CD8-positive, alpha-beta memory T cell (primary cell): ENCODE measurements at regions not wholly inside any gene's neighbourhood (a gene's known extent, or its start where the extent isn't known, plus 50 kb on each side); places are given as distances from the start of the nearest gene placed in this dataset.

Source experiments
- CTCF ChIA-PET: fragments of 350-600 bp; sonication (Branson Sonifier 250); formaldehyde crosslinking; loops from one replicate; lab custom pipeline; 2021; ENCODE audit warnings: antibody characterized with exemption; lab: Charles Lee
- POLR2A ChIA-PET: fragments of 350-600 bp; sonication (Branson Sonifier 250); formaldehyde crosslinking; loops from one replicate; lab custom pipeline; 2021; ENCODE audit warnings: antibody characterized with exemption; lab: Charles Lee
- DNase-seq, 5 donors: peaks; one replicate each; pipeline versions ENCODE4 v3.0.0 to v3.0.0-alpha.2; 2020 to 2022; ENCODE audit warnings: mixed read lengths in 1 of 5
- H3K27ac ChIP-seq: one replicate; pipeline ENCODE4 v1.7.0; 2013; ENCODE audit warnings: low read depth, mild to moderate bottlenecking, low read length, moderate library complexity
- H3K27me3 ChIP-seq: 2 replicates; pipeline ENCODE4 v1.7.0; 2013; ENCODE audit warnings: low read length, mild to moderate bottlenecking; ENCODE audit not compliant: insufficient read depth, poor library complexity, severe bottlenecking
- H3K36me3 ChIP-seq: 2 replicates; pipeline ENCODE4 v1.7.0; 2013; ENCODE audit warnings: mild to moderate bottlenecking, low read length, moderate library complexity; ENCODE audit not compliant: insufficient read depth
- H3K4me1 ChIP-seq: 2 replicates; pipeline ENCODE4 v1.7.0; 2013; ENCODE audit warnings: mild to moderate bottlenecking, low read length, moderate library complexity; ENCODE audit not compliant: insufficient read depth
- H3K4me3 ChIP-seq: 2 replicates; pipeline ENCODE4 v1.7.0; 2013; ENCODE audit warnings: mild to moderate bottlenecking, low read length
- H3K9me3 ChIP-seq: 2 replicates; pipeline ENCODE4 v1.7.0; 2013; ENCODE audit warnings: mild to moderate bottlenecking, low read length
- H3K27ac Mint-ChIP-seq, 8 donors: one replicate each; pipeline ENCODE4 v1.8.0; 2020 to 2021; ENCODE audit warnings: mixed read lengths in 8 of 8, mild to moderate bottlenecking in 6 of 8, inconsistent platforms in 3 of 8, moderate library complexity in 3 of 8
- H3K27me3 Mint-ChIP-seq, 2 donors: one replicate each; pipeline ENCODE4 v1.8.0; 2020 to 2021; ENCODE audit warnings: mixed read lengths in 2 of 2, mild to moderate bottlenecking in 1 of 2, moderate library complexity in 1 of 2
- H3K36me3 Mint-ChIP-seq, 3 donors: one replicate each; pipeline ENCODE4 v1.8.0; 2020 to 2021; ENCODE audit warnings: mixed read lengths in 3 of 3, inconsistent platforms in 1 of 3, mild to moderate bottlenecking in 1 of 3
- H3K4me1 Mint-ChIP-seq, 3 donors: one replicate each; pipeline ENCODE4 v1.8.0; 2020 to 2021; ENCODE audit warnings: mixed read lengths in 3 of 3, inconsistent platforms in 1 of 3, mild to moderate bottlenecking in 1 of 3
- H3K4me3 Mint-ChIP-seq, 7 donors: one replicate each; pipeline ENCODE4 v1.8.0; 2020 to 2021; ENCODE audit warnings: mixed read lengths in 7 of 7, mild to moderate bottlenecking in 6 of 7, moderate library complexity in 4 of 7, inconsistent platforms in 2 of 7
- H3K9me3 Mint-ChIP-seq, 5 donors: one replicate each; pipeline ENCODE4 v1.8.0; 2020 to 2022; ENCODE audit warnings: mixed read lengths in 5 of 5, mild to moderate bottlenecking in 3 of 5, moderate library complexity in 2 of 5, inconsistent platforms in 1 of 5

DNA sequence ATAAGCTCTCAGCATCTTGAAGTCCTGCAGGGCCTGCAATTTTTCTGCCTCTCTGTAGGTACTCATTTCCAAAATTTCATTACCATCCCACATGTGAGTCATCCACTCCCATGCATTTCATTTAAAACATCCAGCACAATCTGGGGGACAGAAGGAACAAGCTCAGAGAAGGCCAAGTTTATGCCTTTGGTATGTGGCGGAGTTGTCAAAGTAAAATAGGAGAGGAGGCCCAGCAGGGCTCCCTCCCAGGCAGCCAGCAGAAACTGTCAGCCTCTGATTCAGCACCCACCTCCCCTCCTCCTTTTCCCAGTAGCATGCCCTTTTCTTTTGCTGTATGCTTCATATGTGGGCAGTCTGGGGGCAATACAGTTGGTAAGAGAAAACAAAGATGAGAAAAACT, 126.4 kb upstream of the ZNF366 start:
- H3K27ac ChIP-seq = no peak overlapping the region
- H3K4me1 Mint-ChIP-seq = no peaks in the 10 kb centered on the region
- no peaks in the 10 kb centered on the region for H3K27me3 ChIP-seq
- no peaks in the 10 kb centered on the region for H3K9me3 Mint-ChIP-seq
- H3K4me1 ChIP-seq = no peaks in the 10 kb centered on the region
- H3K4me3 Mint-ChIP-seq = no peak overlapping the region
- no peaks in the 10 kb centered on the region for H3K36me3 Mint-ChIP-seq
- no peaks in the 10 kb centered on the region for H3K9me3 ChIP-seq
- ChIA-PET POLR2A (no interaction called here), CTCF (no interaction called here)
- DNase-seq = no peak
- peaks cover 4 to 21% of the 10 kb centered on the region in 2 donors for H3K27me3 Mint-ChIP-seq
- H3K36me3 ChIP-seq = no peaks in the 10 kb centered on the region
- peak overlapping the region in 1 of 8 donors; percentile 47 for H3K27ac Mint-ChIP-seq
- H3K4me3 ChIP-seq = no peak overlapping the region

DNA sequence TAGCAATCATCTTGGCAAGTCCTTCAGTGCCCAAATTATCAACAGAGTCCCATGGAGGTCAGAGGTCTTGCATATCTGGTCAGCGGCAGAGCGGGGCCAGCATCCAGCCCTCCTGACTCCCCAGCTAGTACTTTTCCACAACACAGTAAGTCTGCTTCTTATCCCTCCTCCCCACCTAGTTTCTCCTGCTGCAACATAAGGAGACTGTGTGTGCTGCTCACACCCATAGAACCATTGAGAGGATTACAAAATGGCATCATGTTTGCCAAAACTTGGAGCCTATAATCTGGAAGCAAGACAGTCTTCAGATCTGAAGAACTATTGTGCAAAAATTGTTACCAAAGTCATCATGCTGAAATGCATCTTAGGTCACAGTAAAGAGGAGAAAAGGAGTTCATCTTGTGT, 125.8 kb upstream of the ZNF366 start:
- no peaks in the 10 kb centered on the region for H3K9me3 Mint-ChIP-seq
- peaks cover 4 to 21% of the 10 kb centered on the region in 2 donors for H3K27me3 Mint-ChIP-seq
- no peaks in the 10 kb centered on the region for H3K36me3 Mint-ChIP-seq
- H3K4me3 Mint-ChIP-seq = no peak overlapping the region
- H3K4me1 Mint-ChIP-seq = no peaks in the 10 kb centered on the region
- DNase-seq = no peak
- Histone ChIP-seq H3K9me3 (no peaks in the 10 kb centered on the region), H3K27me3 (no peaks in the 10 kb centered on the region), H3K4me3 (no peak overlapping the region), H3K36me3 (no peaks in the 10 kb centered on the region), H3K27ac (no peak overlapping the region), H3K4me1 (no peaks in the 10 kb centered on the region)
- ChIA-PET CTCF (no interaction called here), POLR2A (no interaction called here)
- H3K27ac Mint-ChIP-seq = no peak overlapping the region

GRCh38 chr5:72630721-72631120, 123.5 kb upstream of the ZNF366 start:
- Mint-ChIP-seq H3K27ac (no peak overlapping the region), H3K4me1 (no peaks in the 10 kb centered on the region), H3K9me3 (no peaks in the 10 kb centered on the region), H3K36me3 (no peaks in the 10 kb centered on the region), H3K27me3 (peaks cover 4 to 21% of the 10 kb centered on the region in 2 donors), H3K4me3 (no peak overlapping the region)
- no peaks in the 10 kb centered on the region for H3K9me3 ChIP-seq
- H3K4me1 ChIP-seq = no peaks in the 10 kb centered on the region
- ChIA-PET CTCF (interaction anchor here (1.0 kb wide), 1 partner anchor 15 kb away, joined by 3 read pairs; no protein-coding TSS in a partner anchor), POLR2A (no interaction called here)
- H3K4me3 ChIP-seq = no peak overlapping the region
- DNase-seq = no peak
- no peaks in the 10 kb centered on the region for H3K27me3 ChIP-seq
- no peaks in the 10 kb centered on the region for H3K36me3 ChIP-seq
- no peak overlapping the region for H3K27ac ChIP-seq

DNA sequence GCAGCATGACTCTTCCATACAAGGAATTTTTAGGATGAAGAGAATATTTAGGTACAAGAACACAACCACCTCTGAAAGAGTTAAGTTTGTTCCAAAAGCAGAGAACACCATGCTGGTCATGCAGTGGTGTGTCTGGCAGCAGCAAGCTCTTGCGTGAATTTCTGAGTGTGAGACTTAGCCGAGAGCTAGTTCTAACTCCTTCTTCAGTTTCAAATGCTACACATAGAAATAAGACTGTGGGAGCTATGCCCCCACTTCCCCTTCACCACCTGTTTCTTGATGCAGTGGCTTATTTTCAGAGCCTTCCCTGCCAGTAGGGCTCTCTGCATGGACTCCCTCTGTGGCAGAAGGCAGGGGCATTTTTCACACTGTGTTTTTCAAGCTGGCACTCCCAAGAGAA, 122.9 kb upstream of the ZNF366 start:
- H3K36me3 Mint-ChIP-seq = no peaks in the 10 kb centered on the region
- Histone ChIP-seq H3K4me1 (no peaks in the 10 kb centered on the region), H3K4me3 (no peak overlapping the region), H3K36me3 (no peaks in the 10 kb centered on the region), H3K27ac (no peak overlapping the region), H3K9me3 (no peaks in the 10 kb centered on the region), H3K27me3 (no peaks in the 10 kb centered on the region)
- POLR2A ChIA-PET = no interaction called here
- H3K9me3 Mint-ChIP-seq = no peaks in the 10 kb centered on the region
- H3K4me3 Mint-ChIP-seq = no peak overlapping the region
- peaks cover 4 to 18% of the 10 kb centered on the region in 2 donors for H3K27me3 Mint-ChIP-seq
- H3K27ac Mint-ChIP-seq = no peak overlapping the region
- DNase-seq = no peak
- CTCF ChIA-PET = interaction anchor here (1.0 kb wide), 1 partner anchor 14 kb away, joined by 3 read pairs; no protein-coding TSS in a partner anchor
- no peaks in the 10 kb centered on the region for H3K4me1 Mint-ChIP-seq

- H3K4me3 Mint-ChIP-seq = no peak overlapping the region
- no peaks in the 10 kb centered on the region for H3K36me3 ChIP-seq
These were observed 121.7 kb upstream of the ZNF366 start for GRCh38 chr5:72628771-72629371.

DNA sequence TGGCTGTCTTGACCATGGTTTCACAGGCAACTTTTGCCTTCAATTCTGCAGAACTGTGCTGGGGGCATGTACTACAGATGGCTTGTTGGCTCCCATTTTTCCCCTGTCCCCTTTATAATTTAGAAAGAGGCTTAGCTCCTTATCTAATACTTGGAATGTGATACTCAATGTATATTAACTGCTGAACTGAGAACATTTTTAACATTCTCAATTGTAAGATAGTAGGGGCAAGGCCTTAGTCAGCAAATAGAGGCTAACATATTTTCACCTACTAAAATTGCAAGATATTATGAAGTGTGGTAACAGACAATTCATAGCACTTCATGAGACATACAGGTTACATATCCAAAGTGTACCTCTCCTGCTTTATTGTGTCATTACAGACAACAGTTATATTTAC, 118.1 kb upstream of the ZNF366 start:
- Histone ChIP-seq H3K9me3 (no peaks in the 10 kb centered on the region), H3K36me3 (no peaks in the 10 kb centered on the region), H3K4me1 (no peaks in the 10 kb centered on the region), H3K27ac (no peak overlapping the region), H3K27me3 (no peaks in the 10 kb centered on the region), H3K4me3 (no peak overlapping the region)
- no peak overlapping the region for H3K4me3 Mint-ChIP-seq
- POLR2A ChIA-PET = no interaction called here
- CTCF ChIA-PET = no interaction called here
- no peak overlapping the region for H3K27ac Mint-ChIP-seq
- DNase-seq = no peak
- H3K36me3 Mint-ChIP-seq = no peaks in the 10 kb centered on the region
- no peaks in the 10 kb centered on the region for H3K9me3 Mint-ChIP-seq
- peaks cover 1 to 11% of the 10 kb centered on the region in 2 donors for H3K27me3 Mint-ChIP-seq
- no peaks in the 10 kb centered on the region for H3K4me1 Mint-ChIP-seq

More at GRCh38 chr5:72628771-72629371, 121.7 kb upstream of the ZNF366 start:
- POLR2A ChIA-PET = no interaction called here
- no peaks in the 10 kb centered on the region for H3K9me3 ChIP-seq
- no peaks in the 10 kb centered on the region for H3K27me3 ChIP-seq
- DNase-seq = no peak
- Mint-ChIP-seq H3K4me1 (no peaks in the 10 kb centered on the region), H3K9me3 (no peaks in the 10 kb centered on the region), H3K27ac (no peak overlapping the region), H3K36me3 (no peaks in the 10 kb centered on the region), H3K27me3 (peaks cover 4 to 14% of the 10 kb centered on the region in 2 donors)
- no peak overlapping the region for H3K27ac ChIP-seq
- H3K4me1 ChIP-seq = no peaks in the 10 kb centered on the region
- H3K4me3 ChIP-seq = no peak overlapping the region
- CTCF ChIA-PET = no interaction called here

GRCh38 chr5:72624641-72625236, 117.5 kb upstream of the ZNF366 start:
- POLR2A ChIA-PET = no interaction called here
- Histone ChIP-seq H3K36me3 (no peaks in the 10 kb centered on the region), H3K27me3 (no peaks in the 10 kb centered on the region), H3K4me1 (no peaks in the 10 kb centered on the region), H3K9me3 (no peaks in the 10 kb centered on the region), H3K27ac (no peak overlapping the region), H3K4me3 (no peak overlapping the region)
- CTCF ChIA-PET = no interaction called here
- Mint-ChIP-seq H3K4me3 (no peak overlapping the region), H3K27me3 (peaks cover 1 to 11% of the 10 kb centered on the region in 2 donors), H3K36me3 (no peaks in the 10 kb centered on the region), H3K9me3 (no peaks in the 10 kb centered on the region), H3K27ac (no peak overlapping the region), H3K4me1 (no peaks in the 10 kb centered on the region)
- DNase-seq = no peak

DNA sequence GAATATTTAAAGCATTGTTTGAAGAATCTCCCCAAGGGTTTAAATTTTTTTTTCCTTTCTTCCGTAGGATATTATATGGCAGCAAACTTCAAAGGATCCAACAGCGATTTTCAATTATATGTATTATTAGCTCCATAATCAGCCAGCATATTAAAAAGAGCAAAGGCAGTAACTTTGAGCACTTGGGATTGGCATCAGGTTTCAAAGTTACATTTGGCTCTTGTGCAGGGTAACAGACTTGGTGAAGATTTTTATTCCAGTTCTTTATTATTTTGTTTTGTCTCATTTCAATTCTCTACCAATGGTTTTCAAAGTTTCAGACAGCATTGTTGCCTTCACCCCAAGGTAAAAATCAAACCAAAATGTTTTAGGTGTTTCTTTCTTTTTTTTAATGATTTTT, 116.7 kb upstream of the ZNF366 start:
- CTCF ChIA-PET = no interaction called here
- no peak overlapping the region for H3K4me3 Mint-ChIP-seq
- H3K4me1 ChIP-seq = no peaks in the 10 kb centered on the region

More for the DNA sequence above, 116.7 kb upstream of the ZNF366 start:
- Histone ChIP-seq H3K27ac (no peak overlapping the region), H3K36me3 (no peaks in the 10 kb centered on the region), H3K9me3 (no peaks in the 10 kb centered on the region), H3K27me3 (no peaks in the 10 kb centered on the region), H3K4me3 (no peak overlapping the region)
- POLR2A ChIA-PET = no interaction called here
- Mint-ChIP-seq H3K4me1 (no peaks in the 10 kb centered on the region), H3K36me3 (no peaks in the 10 kb centered on the region), H3K27me3 (peaks cover 3 to 11% of the 10 kb centered on the region in 2 donors), H3K27ac (no peak overlapping the region), H3K9me3 (no peaks in the 10 kb centered on the region)
- no peak for DNase-seq
